ENCODE measurements at regions not wholly inside any gene's neighbourhood (a gene's known extent, or its start where the extent isn't known, plus 50 kb on each side); places are given as distances from the start of the nearest gene placed in this dataset.
"Not testable (repeated sequence)": the region's sequence is repeated elsewhere in the genome, so short reads cannot be mapped to it uniquely, and the experiment has no call there.

DNA sequence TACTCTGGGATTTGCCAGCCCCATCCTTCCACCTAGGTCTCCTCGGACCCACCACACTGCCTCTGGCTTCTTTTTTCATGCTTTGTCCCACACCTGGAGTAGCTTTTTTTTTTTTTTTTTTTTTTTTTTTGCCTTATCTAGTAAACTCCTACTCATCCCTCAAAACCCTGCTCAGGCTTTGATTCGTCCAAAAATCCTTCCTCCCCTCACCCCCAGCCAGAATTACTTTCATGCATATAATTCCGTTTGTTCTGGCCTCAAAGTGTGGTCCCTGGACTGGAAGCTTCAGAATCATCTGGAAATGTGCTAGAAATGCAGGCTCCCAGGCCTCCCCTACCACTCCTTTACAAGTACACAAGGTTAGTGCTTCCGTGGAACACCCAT is 320.1 kb downstream of the PTTG2 start:
- DNase-seq: no peak

- no peak for DNase-seq
Measured at GRCh38 chr4:38281371-38282071, 321.3 kb downstream of the PTTG2 start.

- no peak for DNase-seq
Measured at GRCh38 chr4:38283724-38284123, 323.5 kb downstream of the PTTG2 start.

- DNase-seq: no peak
Measured at GRCh38 chr4:38284294-38285030, 324.3 kb downstream of the PTTG2 start.

DNA sequence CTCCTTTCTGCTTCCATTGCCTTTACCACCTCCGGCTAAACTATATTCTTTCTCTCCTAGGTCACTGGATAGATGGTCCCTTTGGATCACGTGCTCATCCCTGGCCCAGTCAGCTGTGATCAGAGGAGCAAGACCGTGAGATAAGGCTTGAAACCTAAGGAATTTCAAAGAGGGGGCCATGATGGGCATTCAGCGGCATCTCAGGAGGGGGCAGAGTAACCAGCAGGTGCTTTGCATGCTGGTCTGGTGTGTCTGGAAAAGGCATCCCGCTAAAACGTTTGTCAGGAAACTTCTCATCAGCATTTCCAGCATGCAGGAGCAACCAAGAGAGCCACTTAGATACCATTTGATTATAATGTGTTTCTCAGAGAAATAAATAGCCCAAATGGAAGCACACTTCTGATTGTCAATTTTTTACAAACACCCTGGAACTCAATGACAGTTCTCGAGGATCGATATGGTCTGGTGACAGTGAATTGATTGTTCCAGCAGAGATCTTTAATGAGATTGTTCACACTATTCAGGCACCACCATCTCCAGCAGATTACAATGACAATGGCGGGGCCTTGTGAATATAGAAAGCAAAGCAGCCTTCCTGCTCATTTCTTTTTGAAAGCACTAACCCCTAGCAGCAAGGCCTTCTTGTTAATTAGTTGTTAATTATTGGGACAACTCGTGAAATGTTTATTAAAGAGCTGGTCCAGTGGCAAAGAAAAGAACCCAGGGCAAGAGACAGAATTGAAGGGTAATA is 327.1 kb downstream of the PTTG2 start:
- DNase-seq: no peak

GRCh38 chr4:38289553-38289952 is 329.4 kb downstream of the PTTG2 start:
- no peak for DNase-seq

GRCh38 chr4:38290366-38290765 is 330.2 kb downstream of the PTTG2 start:
- DNase-seq: no peak

GRCh38 chr4:38290914-38291313 is 330.7 kb downstream of the PTTG2 start:
- DNase-seq: no peak

- DNase-seq: no peak
Measured at GRCh38 chr4:38292529-38292928, 332.3 kb downstream of the PTTG2 start.

DNA sequence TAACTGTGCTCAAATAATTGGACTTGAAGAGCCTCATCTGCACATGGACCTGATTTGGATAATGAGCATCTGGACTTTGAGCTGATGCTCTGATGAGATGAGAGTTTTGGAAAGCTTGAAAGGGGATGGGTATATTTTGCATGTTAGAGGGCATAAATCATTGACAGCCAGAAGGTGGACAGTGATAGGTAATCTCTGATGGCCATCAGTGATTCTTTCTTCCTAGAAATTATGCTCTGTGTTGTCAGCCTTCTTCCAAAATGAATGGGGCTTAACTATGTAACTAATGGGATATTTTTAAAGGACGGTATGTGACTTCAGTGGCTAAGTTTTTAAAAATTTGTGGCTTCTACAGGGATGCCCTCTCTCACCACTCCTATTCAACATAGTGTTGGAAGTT is 334.0 kb downstream of the PTTG2 start:
- no peak for DNase-seq

- DNase-seq: no peak
Measured at GRCh38 chr4:38297061-38297460, 336.9 kb downstream of the PTTG2 start.

GRCh38 chr4:38298868-38299713 is 338.9 kb downstream of the PTTG2 start:
- no peak for DNase-seq

- no peak for DNase-seq
Measured at GRCh38 chr4:38302910-38303309, 342.7 kb downstream of the PTTG2 start.

DNA sequence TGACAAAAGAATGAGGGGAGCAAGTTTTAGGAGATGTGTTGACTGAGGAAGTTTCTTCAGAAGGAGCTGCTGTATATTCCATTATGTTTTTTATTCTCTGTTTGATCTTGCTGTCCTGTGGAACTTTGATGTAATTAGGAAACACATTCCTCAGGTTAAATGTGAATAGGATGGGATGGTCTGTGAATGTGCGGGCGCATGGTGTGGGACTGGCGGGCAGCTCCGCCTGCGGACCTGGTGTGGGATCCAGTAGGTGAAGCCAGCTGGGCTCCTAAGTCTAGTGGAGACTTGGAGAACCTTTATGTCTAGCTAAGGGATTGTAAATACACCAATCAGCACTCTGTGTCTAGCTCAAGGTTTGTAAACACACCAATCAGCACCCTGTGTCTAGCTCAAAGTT is 344.3 kb downstream of the PTTG2 start:
- DNase-seq: not testable (repeated sequence)

DNA sequence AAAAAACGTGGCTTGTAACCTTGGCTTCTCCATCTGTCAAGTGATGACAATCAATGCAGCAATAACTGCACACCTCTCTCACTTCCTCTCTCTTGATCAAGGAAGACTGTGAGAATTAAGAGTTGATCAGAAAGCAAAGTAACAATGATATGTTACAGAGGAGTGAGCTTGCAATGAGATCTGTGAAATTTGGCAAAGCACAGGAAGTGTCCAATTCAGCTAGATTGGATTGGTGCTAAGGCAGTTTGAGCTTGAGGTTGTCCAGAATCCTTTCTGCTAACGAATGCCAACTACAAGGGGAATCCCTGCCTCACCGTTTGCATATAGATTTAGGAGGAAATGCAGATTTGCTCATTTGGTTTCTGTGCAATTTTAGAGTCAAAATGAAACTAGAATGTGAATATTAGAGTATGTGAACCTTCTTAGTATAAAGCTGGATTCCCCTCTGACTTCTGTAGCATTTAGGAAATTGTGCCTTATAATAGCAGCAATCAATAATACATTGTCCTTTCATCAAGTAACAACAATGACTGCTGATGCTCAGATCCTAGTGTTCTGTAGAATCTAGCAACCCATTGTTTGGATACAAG is 346.4 kb downstream of the PTTG2 start:
- no peak for DNase-seq

GRCh38 chr4:38308728-38309311 is 348.6 kb downstream of the PTTG2 start:
- DNase-seq: no peak

GRCh38 chr4:38309471-38309870 is 349.3 kb downstream of the PTTG2 start:
- no peak for DNase-seq

GRCh38 chr4:38310446-38311043 is 350.3 kb downstream of the PTTG2 start:
- DNase-seq: no peak

DNA sequence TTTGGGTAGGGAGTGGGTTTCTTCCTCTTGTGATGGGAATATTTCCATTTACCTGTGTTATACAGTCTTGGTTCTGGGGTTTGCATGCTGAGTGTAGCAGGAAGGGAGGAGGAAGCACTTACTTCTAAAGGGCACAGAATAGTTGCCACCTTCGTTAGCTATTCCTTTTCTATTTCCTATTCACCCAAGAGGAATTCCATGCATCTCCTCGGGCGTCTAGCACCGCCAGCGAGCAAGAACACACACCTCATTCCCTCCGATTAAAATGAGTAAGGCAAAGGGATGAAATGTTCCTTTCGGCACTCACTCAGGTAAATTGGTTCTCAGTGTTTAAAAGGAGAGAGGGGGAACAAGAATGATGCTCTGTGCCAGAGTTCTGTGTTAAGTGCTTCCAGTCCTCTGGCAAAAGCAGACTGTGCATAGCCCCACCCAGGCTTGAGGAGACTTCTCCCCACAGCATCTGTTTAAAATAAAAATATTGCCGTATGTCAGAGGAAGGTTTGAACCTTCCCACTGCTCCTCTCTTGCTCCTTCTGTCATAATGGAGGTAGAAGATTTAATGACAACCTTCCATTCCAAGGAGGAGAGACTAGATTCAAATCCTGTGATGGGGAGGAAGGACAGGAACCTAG is 351.4 kb downstream of the PTTG2 start:
- DNase-seq: no peak

- no peak for DNase-seq
Measured at GRCh38 chr4:38313175-38313574, 350.8 kb upstream of the KLF3 start.

DNA sequence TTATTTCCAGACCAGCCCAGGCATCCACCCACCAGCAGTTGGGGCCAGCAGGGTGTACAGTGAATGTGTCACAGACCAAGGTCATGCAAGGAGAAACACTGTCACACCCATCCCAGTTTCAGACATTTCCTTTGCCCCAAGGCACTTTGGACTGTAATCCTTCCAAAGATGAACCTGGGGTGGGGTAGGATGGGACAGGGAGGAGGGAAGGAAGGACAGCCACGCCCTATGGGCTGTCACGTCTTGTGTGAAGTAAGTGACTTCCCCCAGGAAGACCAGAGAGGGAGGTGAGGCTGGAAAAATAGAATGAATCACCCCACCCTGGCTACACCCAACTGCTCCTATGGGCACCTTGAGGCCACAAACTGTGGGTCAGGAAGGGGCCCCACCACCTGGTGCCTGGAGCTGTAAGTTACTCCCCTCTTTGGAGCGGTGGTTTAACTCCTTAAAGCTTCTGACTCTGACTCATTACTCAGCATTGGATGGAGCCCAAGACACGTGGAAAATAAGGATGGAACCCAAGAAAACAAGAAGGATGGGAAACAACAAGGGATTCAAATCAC is 349.9 kb upstream of the KLF3 start:
- DNase-seq: no peak
